Activated T-cell treated with anti-CD3 and anti-CD28 coated beads, Interleukin-2, amount 50 U/mL, for 72 hours (primary cell): ENCODE measurements at regions not wholly inside any gene's neighbourhood (a gene's known extent, or its start where the extent isn't known, plus 50 kb on each side); places are given as distances from the start of the nearest gene placed in this dataset.

ENCODE experiments used
- ATAC-seq, 2 donors: fragments of 150-1000 bp; cut with Tn5 transposase; replicated peaks in 1 of 2; 2 replicates each; pipeline ENCODE4 v1.10.0; 2021; ENCODE audit warnings: moderate library complexity in 2 of 2, mild to moderate bottlenecking in 1 of 2
- DNase-seq, 2 donors: peaks; one replicate each; pipeline ENCODE4 v3.0.0; 2021 to 2022; ENCODE audit warnings: mixed read lengths in 1 of 2
- H3K27ac Mint-ChIP-seq: one replicate; pipeline ENCODE4 v1.8.0; 2022; ENCODE audit warnings: mild to moderate bottlenecking, moderate library complexity, mixed read lengths
- H3K27me3 Mint-ChIP-seq: one replicate; pipeline ENCODE4 v1.8.0; 2022; ENCODE audit warnings: low read depth, mixed read lengths
- H3K36me3 Mint-ChIP-seq, 2 donors: one replicate each; pipeline ENCODE4 v1.8.0; 2022; ENCODE audit warnings: mixed read lengths in 2 of 2, mild to moderate bottlenecking in 1 of 2; ENCODE audit not compliant: insufficient read depth in 2 of 2
- H3K4me1 Mint-ChIP-seq: one replicate; pipeline ENCODE4 v1.8.0; 2022; ENCODE audit warnings: low read depth, mixed read lengths
- H3K4me3 Mint-ChIP-seq, 2 donors: one replicate each; pipeline ENCODE4 v1.8.0; 2022; ENCODE audit warnings: mild to moderate bottlenecking in 2 of 2, mixed read lengths in 2 of 2, moderate library complexity in 2 of 2
- H3K9me3 Mint-ChIP-seq, 2 donors: one replicate each; pipeline ENCODE4 v1.8.0; 2022; ENCODE audit warnings: mixed read lengths in 2 of 2

- Mint-ChIP-seq H3K27me3 (no peaks in the 10 kb centered on the region), H3K4me1 (no peaks in the 10 kb centered on the region), H3K36me3 (no peaks in the 10 kb centered on the region), H3K4me3 (no peak overlapping the region), H3K27ac (no peak overlapping the region), H3K9me3 (peaks cover 10 to 14% of the 10 kb centered on the region in 2 donors)
- no peak for ATAC-seq
- no peak for DNase-seq
Observed at GRCh38 chr4:28388471-28388870, 1527.8 kb downstream of the STIM2 start.

GRCh38 chr4:28391877-28392276 lies 1531.2 kb downstream of the STIM2 start:
- Mint-ChIP-seq H3K9me3 (peaks cover 6 to 9% of the 10 kb centered on the region in 2 donors), H3K4me3 (no peak overlapping the region), H3K4me1 (no peaks in the 10 kb centered on the region), H3K36me3 (no peaks in the 10 kb centered on the region), H3K27me3 (no peaks in the 10 kb centered on the region), H3K27ac (no peak overlapping the region)
- no peak for ATAC-seq
- no peak for DNase-seq

- no peak overlapping the region for H3K27ac Mint-ChIP-seq
- H3K27me3 Mint-ChIP-seq, result no peaks in the 10 kb centered on the region
- H3K9me3 Mint-ChIP-seq, result peaks cover 6 to 15% of the 10 kb centered on the region in 2 donors
- no peaks in the 10 kb centered on the region for H3K4me1 Mint-ChIP-seq
- H3K4me3 Mint-ChIP-seq, result no peak overlapping the region
- ATAC-seq, result no peak
- H3K36me3 Mint-ChIP-seq, result peaks cover 2 to 9% of the 10 kb centered on the region in 2 donors
- no peak for DNase-seq
Observed at GRCh38 chr4:28402751-28403150, 1542.1 kb downstream of the STIM2 start.

- Mint-ChIP-seq H3K4me1 (no peaks in the 10 kb centered on the region), H3K9me3 (peaks cover 3 to 5% of the 10 kb centered on the region in 2 donors), H3K36me3 (no peaks in the 10 kb centered on the region), H3K27ac (no peak overlapping the region), H3K4me3 (no peak overlapping the region), H3K27me3 (no peaks in the 10 kb centered on the region)
- ATAC-seq (no peak), DNase-seq (no peak)
Observed at GRCh38 chr4:28421221-28421620, 1560.6 kb downstream of the STIM2 start.

GRCh38 chr4:28426251-28426650 lies 1565.6 kb downstream of the STIM2 start:
- DNase-seq, result no peak
- ATAC-seq, result no peak
- H3K4me1 Mint-ChIP-seq, result no peaks in the 10 kb centered on the region
- H3K27ac Mint-ChIP-seq, result no peak overlapping the region
- H3K36me3 Mint-ChIP-seq, result no peaks in the 10 kb centered on the region
- no peaks in the 10 kb centered on the region for H3K27me3 Mint-ChIP-seq
- peaks cover 6 to 14% of the 10 kb centered on the region in 2 donors for H3K9me3 Mint-ChIP-seq
- no peak overlapping the region for H3K4me3 Mint-ChIP-seq

GRCh38 chr4:28427306-28428085 lies 1566.9 kb downstream of the STIM2 start:
- H3K4me3 Mint-ChIP-seq, result no peak overlapping the region
- ATAC-seq, result no peak
- no peak overlapping the region for H3K27ac Mint-ChIP-seq
- H3K9me3 Mint-ChIP-seq, result peaks cover 4 to 16% of the 10 kb centered on the region in 2 donors
- no peaks in the 10 kb centered on the region for H3K4me1 Mint-ChIP-seq
- no peaks in the 10 kb centered on the region for H3K27me3 Mint-ChIP-seq
- no peak for DNase-seq
- no peaks in the 10 kb centered on the region for H3K36me3 Mint-ChIP-seq

- Mint-ChIP-seq H3K27me3 (no peaks in the 10 kb centered on the region), H3K9me3 (peaks cover 4 to 16% of the 10 kb centered on the region in 2 donors), H3K36me3 (no peaks in the 10 kb centered on the region), H3K4me1 (no peaks in the 10 kb centered on the region), H3K4me3 (no peak overlapping the region), H3K27ac (no peak overlapping the region)
- DNase-seq (no peak), ATAC-seq (no peak)
Observed at GRCh38 chr4:28432348-28433025, 1571.8 kb downstream of the STIM2 start.

- Mint-ChIP-seq H3K36me3 (no peaks in the 10 kb centered on the region), H3K4me3 (no peak overlapping the region), H3K4me1 (no peaks in the 10 kb centered on the region), H3K27ac (no peak overlapping the region), H3K9me3 (peaks cover 5 to 10% of the 10 kb centered on the region in 2 donors), H3K27me3 (no peaks in the 10 kb centered on the region)
- no peak for DNase-seq
- no peak for ATAC-seq
Observed at GRCh38 chr4:28435314-28435713, 1574.7 kb downstream of the STIM2 start.

GRCh38 chr4:28436191-28437080 lies 1575.8 kb downstream of the STIM2 start:
- Mint-ChIP-seq H3K9me3 (peaks cover 6 to 9% of the 10 kb centered on the region in 2 donors), H3K27me3 (no peaks in the 10 kb centered on the region), H3K4me3 (no peak overlapping the region), H3K36me3 (no peaks in the 10 kb centered on the region), H3K4me1 (no peaks in the 10 kb centered on the region), H3K27ac (no peak overlapping the region)
- ATAC-seq, result no peak
- no peak for DNase-seq

GRCh38 chr4:28443371-28443770 lies 1582.7 kb downstream of the STIM2 start:
- Mint-ChIP-seq H3K27ac (no peak overlapping the region), H3K4me3 (no peak overlapping the region), H3K27me3 (no peaks in the 10 kb centered on the region), H3K4me1 (no peaks in the 10 kb centered on the region), H3K9me3 (peaks cover 2 to 12% of the 10 kb centered on the region in 2 donors), H3K36me3 (no peaks in the 10 kb centered on the region)
- DNase-seq (no peak), ATAC-seq (no peak)

- Mint-ChIP-seq H3K4me1 (no peaks in the 10 kb centered on the region), H3K27ac (no peak overlapping the region), H3K27me3 (no peaks in the 10 kb centered on the region), H3K36me3 (no peaks in the 10 kb centered on the region), H3K4me3 (no peak overlapping the region), H3K9me3 (peaks cover 2 to 12% of the 10 kb centered on the region in 2 donors)
- DNase-seq (no peak), ATAC-seq (no peak)
Observed at GRCh38 chr4:28443801-28444412, 1583.3 kb downstream of the STIM2 start.

GRCh38 chr4:28444886-28445496 lies 1584.3 kb downstream of the STIM2 start:
- Mint-ChIP-seq H3K36me3 (no peaks in the 10 kb centered on the region), H3K4me3 (no peak overlapping the region), H3K9me3 (peaks cover 3 to 9% of the 10 kb centered on the region in 2 donors), H3K27me3 (no peaks in the 10 kb centered on the region), H3K27ac (no peak overlapping the region), H3K4me1 (no peaks in the 10 kb centered on the region)
- no peak for ATAC-seq
- DNase-seq, result no peak
